Left ventricle myocardium superior (tissue), 1 donor: ENCODE measurements at regions not wholly inside any gene's neighbourhood (a gene's known extent, or its start where the extent isn't known, plus 50 kb on each side); places are given as distances from the start of the nearest gene placed in this dataset.

Source experiments
- ATAC-seq: fragments of 200-7000 bp; cut with Tn5 transposase; one replicate; pipeline ENCODE4 v1.9.1; 2020; ENCODE audit warnings: mild to moderate bottlenecking, moderate library complexity
- DNase-seq: peaks from one replicate; pipeline ENCODE4 v3.0.0-alpha.2; 2020
- intact Hi-C: fragments of 100-400 bp; cut with micrococcal nuclease; formaldehyde crosslinking; loops from one replicate; pipeline ENCODE4 v1.11.0; 2022
- donor health status: DM: no; HTN: yes; CAD: no; lungs with severe emphysema.

GRCh38 chr5:67248703-67249589 is 52.3 kb upstream of the CD180 start:
- intact Hi-C loops: loop anchor here (10.0 kb wide), 1 partner anchor 1026 kb away; no protein-coding TSS in a partner anchor
- ATAC-seq (peak; percentile 57), DNase-seq (no peak)

DNA sequence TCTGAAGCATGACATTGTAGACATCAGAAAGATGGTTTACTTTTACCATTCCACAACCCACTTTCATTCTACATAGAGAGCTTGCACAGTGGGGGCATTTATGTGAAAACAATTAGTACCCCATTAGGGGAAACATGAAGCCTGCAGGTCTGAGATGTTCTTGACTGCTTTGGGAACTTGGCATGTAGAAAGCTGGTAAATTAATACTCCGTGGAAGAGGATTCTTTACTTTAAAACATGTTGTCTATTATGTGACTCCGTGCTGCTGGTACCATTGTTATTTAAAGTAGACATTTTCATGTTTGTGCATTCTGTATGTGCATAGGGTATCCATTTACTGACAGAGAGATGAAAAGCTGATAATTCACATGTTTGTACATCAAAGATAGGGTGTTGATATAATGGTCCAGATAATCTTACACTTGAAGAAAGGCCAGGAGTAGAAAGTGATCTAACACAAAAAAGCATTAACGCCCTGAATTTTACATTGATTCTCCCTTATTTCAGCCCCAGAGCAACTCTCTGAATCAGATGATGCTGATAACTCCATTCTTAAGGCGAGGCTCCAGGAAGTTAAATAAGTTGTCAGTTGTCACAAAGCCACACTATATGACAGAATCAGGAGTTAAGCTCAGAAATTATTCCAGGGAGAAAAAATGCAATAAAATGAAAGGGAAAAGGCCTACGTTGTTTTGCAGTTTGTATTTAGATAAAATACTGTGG is 50.1 kb upstream of the CD180 start:
- ATAC-seq: no peak
- intact Hi-C loops: loop anchor here (10.0 kb wide), 1 partner anchor 1028 kb away; no protein-coding TSS in a partner anchor
- no peak for DNase-seq
